ENCODE measurements at regions not wholly inside any gene's neighbourhood (a gene's known extent, or its start where the extent isn't known, plus 50 kb on each side); places are given as distances from the start of the nearest gene placed in this dataset.
"Not testable (repeated sequence)": the region's sequence is repeated elsewhere in the genome, so short reads cannot be mapped to it uniquely, and the experiment has no call there.

GRCh38 chr10:44161184-44161583 is 223.7 kb downstream of the CXCL12 start:
- intact Hi-C loops (cut with DNase I): no loop called here
- no peak for DNase-seq

DNA sequence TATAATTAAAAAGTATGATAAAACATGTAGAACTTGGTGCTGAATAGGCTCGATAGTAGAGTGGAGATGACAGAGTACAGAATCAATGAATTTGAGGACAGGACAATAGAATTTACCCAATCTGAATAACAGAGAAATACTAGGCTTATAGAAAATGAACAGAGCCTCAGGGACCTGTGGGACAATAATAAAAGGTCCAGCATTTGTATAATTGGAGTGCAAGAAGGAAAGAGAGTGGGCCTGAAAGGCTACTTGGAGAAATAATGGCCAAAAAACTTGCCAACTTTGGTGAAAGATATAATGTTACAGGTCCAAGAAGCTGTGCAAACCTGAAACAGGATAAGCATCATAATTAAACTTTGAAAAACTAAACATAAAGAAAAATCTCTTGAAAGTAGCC is 227.3 kb downstream of the CXCL12 start:
- intact Hi-C loops (cut with DNase I): no loop called here

DNA sequence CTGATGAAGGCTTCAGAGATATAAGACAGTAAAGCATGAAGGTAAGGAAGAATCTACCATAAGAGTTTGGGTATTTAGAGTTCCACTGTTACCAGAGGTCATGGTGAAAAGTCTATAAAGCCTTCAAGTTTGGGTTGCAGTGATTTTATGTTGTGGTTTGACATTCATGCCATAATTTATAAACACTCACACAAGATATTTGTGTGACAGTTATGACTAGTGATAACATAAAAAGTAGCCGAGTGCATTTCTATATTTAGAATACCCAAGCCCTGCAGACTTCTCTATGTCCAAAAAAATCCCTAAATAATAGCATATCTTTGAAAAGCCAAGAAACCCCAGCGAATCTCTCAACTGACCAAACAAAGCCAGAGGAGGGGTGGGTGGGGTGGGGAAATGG is 229.9 kb downstream of the CXCL12 start:
- intact Hi-C loops (cut with DNase I): no loop called here
- DNase-seq: no peak

More for the DNA sequence above, 227.3 kb downstream of the CXCL12 start:
- DNase-seq: no peak

GRCh38 chr10:44153918-44154670 is 230.8 kb downstream of the CXCL12 start:
- DNase-seq: no peak
- intact Hi-C loops (cut with DNase I): no loop called here

DNA sequence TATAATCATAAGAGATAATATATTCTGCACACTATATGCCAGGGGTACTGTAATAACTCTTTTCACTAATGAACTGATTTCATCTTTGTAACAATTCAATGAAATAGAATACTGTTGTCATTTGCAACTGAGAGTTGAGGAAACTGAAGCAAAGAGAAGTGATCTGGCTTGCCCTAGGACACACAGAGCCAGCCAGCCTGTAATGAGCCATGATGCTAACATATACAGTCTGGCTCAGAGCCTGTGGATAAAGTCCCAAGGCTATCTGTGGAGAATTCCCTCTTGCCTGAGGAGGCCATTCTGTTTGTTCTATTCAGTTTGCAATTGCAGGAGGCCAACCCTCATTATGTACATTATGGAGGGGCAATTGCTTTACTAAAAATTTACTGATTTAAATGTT is 241.3 kb downstream of the CXCL12 start:
- intact Hi-C loops (cut with DNase I): no loop called here
- DNase-seq: no peak

DNA sequence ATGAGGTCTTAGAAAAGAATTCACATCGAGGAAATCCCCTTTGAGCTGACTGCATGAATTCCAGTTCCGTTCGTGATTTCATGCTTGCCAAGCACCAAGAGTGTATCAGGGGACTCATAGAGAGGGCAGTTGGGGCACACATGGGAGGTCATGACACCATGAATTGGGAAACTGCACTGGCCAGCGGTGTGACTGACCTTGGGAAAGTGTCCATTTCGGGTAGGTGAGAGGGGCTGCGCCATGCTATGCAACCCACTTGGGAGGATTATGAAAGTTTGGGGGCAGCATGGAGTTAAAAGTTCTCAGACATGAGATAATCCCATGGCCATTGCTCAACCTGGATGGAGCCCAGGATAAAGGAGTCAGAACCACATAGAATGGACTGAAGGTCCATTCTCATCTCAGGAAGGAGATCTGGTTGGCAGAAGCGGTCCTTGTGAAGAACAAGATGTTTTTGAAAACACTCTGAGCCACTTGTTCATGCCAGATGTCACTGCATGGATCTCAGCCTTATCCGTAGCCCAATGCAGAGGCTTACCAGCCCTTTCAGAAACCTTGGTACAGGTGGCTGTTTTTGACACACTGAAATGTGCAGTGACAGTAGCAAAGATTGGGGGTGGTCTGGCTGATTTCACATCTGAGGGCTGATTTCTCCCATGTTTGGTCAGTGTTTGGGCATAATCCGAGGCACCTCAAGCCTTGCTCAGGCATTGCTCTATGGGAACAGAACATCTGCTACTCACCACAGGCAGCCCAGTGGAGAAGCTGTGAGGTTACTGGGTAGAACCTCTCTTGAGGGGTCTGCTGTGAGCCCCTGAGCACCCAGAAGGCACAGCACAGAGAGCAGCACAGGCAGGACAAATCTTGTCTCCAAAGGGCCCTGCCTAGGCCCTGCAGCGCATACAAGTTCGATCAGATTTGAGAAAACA is 252.3 kb downstream of the CXCL12 start:
- no peak for DNase-seq
- intact Hi-C loops (cut with DNase I): no loop called here

DNA sequence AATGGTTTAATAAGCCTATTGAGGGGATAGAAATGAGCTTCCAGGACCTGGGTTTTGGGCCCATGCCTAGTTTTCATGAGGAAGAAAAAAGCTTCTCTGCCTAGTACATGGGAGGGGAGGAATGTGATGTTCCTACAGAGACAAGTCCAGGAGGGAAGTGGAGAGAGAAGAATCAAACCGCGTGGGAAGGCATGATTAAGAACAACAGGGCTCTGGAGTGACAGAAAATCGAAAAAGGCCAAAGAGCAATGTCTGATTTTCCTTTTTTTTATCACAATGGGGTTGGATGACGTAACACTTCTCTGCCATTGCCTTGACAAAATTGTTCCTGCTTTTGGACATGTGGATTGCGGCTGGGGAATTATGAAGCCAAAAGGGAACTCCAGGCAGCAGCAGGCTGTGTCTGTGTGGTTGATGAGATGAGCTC is 258.6 kb downstream of the CXCL12 start:
- DNase-seq: no peak
- intact Hi-C loops (cut with DNase I): no loop called here

DNA sequence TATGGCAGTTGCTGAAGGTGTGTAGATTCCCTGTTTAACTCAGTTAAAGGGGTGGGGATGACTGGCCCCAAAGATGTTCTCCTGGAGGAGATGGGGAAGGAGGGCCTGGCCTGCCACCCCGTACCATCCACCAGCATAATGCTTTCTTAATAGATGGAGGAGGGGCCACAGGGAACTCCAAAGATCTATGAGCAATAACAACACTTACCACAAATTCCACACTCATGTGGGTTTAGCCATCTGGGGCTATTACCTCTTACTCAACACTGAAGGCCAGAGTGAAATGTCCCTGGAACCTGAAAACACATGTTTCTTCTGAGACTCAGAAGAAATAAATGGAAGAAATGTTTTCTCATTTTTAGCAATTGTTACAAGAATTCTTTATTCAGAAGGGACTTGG is 259.0 kb downstream of the CXCL12 start:
- DNase-seq: no peak

GRCh38 chr10:44118500-44118899 is 266.4 kb downstream of the CXCL12 start:
- DNase-seq: no peak
- intact Hi-C loops (cut with DNase I): no loop called here

More for the DNA sequence above, 259.0 kb downstream of the CXCL12 start:
- intact Hi-C loops (cut with DNase I): no loop called here

- intact Hi-C loops (cut with DNase I): no loop called here
- no peak for DNase-seq
These were observed 268.4 kb downstream of the CXCL12 start for GRCh38 chr10:44116474-44116873.

DNA sequence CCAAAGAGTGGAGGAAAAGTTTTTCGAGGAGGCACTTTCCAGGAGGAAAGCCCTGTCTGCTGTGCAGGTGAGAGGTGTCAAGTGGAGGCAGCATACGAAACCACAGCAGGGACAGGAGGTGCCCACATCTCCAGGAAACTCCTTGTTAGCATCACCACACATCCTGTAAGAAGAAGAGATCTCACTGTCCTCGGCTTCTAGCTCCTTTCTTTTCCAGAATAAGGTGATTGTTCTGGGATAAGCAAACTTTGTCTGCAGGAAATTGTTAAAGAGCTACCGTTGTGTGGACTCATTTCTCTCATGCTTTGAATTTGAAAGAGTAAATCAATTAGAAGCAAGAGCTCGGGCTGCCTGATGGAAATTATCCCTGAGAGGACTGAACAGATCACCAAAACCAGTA is 269.4 kb downstream of the CXCL12 start:
- intact Hi-C loops (cut with DNase I): no loop called here
- no peak for DNase-seq

GRCh38 chr10:44114441-44114840 is 270.5 kb downstream of the CXCL12 start:
- DNase-seq: no peak

GRCh38 chr10:44112280-44112679 is 272.6 kb downstream of the CXCL12 start:
- intact Hi-C loops (cut with DNase I); DNase-seq: not testable (repeated sequence)

More at GRCh38 chr10:44114441-44114840, 270.5 kb downstream of the CXCL12 start:
- intact Hi-C loops (cut with DNase I): no loop called here

GRCh38 chr10:44105696-44106095 is 279.2 kb downstream of the CXCL12 start:
- intact Hi-C loops (cut with DNase I): no loop called here
- no peak for DNase-seq

- intact Hi-C loops (cut with DNase I): no loop called here
- DNase-seq: no peak
These were observed 282.1 kb downstream of the CXCL12 start for GRCh38 chr10:44102726-44103255.

DNA sequence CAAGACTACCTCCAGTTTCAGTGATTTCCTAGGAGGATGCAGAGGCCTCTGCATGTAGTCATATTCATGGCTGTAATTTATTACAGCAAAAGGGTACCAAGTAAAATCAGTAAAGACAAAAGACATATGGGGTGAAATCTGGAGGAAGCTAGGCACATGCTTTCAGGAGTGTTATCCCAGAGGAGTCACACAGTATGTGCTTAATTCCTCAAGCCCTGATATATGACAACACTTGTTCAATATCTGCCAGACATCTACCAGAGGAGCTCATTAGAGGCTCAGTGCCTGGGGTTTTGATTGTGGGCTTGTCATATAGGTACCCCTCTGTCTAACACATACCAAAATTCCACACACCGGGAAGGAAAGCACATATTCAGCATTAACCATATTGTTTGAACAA is 283.8 kb downstream of the CXCL12 start:
- no peak for DNase-seq
- intact Hi-C loops (cut with DNase I): no loop called here

DNA sequence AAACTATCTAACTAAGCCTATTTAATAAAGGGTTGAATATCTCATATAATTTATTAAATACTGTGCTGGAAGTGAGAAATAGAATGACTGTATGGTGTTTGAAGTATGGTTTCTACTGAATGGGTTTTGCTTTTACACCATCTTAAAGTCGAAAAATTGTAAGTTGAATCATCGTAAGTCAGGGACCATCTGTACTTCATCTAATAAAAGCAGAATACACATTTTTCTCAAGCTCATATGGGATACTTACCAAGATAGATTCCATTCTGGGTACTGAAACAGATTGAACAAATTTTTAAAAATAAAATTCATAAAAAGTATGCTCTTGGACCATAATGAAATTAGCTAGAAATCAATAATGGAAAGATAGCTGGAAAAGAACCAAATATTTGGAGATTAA is 285.4 kb downstream of the CXCL12 start:
- no peak for DNase-seq
- intact Hi-C loops (cut with DNase I): no loop called here

DNA sequence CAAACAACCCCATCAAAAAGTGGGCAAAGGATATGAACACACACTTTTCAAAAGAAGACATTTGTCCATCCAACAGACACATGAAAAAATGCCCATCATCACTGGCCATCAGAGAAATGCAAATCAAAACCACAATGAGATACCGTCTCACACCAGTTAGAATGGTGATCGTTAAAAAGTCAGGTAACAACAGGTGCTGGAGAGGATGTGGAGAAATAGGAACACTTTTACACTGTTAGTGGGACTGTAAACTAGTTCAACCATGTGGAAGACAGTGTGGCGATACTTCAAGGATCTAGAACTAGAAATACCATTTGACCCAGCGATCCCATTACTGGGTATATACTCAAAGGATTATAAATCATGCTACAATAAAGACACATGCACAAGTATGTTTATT is 288.7 kb downstream of the CXCL12 start:
- intact Hi-C loops (cut with DNase I); DNase-seq: not testable (repeated sequence)

GRCh38 chr10:44089671-44090070 is 295.2 kb downstream of the CXCL12 start:
- DNase-seq: no peak
- intact Hi-C loops (cut with DNase I): no loop called here

DNA sequence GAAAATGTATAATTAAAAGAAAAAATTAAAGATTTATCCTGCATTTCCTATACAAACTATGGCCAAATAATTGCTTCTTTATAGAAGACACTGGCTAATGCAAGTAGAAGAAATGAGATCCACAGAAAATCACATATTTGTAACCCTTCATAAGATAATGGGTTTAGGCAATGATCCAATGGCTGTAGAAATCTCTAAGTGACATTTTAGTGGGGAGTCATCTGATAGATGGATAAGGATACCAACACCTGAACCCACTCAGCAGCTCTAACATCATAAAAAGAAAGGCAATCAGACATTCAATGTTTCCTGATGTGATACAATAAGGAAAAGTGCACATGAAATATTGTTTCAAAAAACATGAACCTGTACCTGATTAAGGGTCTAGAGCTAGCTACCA is 297.5 kb downstream of the CXCL12 start:
- intact Hi-C loops (cut with DNase I): no loop called here

More for the DNA sequence above, 297.5 kb downstream of the CXCL12 start:
- no peak for DNase-seq
